ENCODE measurements at regions not wholly inside any gene's neighbourhood (a gene's known extent, or its start where the extent isn't known, plus 50 kb on each side); places are given as distances from the start of the nearest gene placed in this dataset.

DNA sequence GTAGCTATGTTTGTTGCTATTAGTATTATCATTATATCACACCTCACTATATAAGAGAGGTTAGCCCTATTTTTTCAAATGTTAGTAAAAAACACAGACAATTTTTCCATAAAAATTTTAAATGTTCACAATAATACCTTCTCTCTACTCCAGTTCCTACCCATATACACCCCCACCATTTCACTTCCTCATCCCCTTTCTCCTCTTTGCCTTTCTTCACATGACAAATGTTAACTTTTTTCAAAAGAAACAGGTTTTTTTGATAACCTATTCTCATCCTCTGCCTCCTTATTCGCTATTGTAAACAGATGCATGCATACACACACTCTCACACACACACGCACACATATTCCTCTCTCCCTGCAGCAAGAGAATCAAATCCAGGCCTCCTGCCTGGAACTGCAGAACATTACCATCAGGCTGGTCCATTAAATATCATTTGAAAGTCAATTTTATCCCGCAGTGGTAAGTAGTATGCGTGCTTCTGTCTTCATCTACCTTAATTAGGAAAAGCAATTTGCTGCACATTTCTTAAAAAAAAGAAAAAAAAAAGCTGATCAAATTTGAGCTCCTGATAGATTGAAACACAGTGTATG, 55.5 kb downstream of the MID1IP1 start:
- no peaks in the 10 kb centered on the region for H3K36me3 Mint-ChIP-seq (ENCODE audit: low read depth)
- H3K27me3 Mint-ChIP-seq: peaks cover 17% of the 10 kb centered on the region
- H3K27ac Mint-ChIP-seq: no peak overlapping the region
- no peak for DNase-seq
- no peak overlapping the region for H3K4me3 Mint-ChIP-seq
- no peaks in the 10 kb centered on the region for H3K9me3 Mint-ChIP-seq
- peaks cover 5% of the 10 kb centered on the region for H3K4me1 Mint-ChIP-seq (ENCODE audit: low read depth)

- H3K27me3 Mint-ChIP-seq: peaks cover 17% of the 10 kb centered on the region
- H3K9me3 Mint-ChIP-seq: no peaks in the 10 kb centered on the region
- H3K36me3 Mint-ChIP-seq (ENCODE audit: low read depth): no peaks in the 10 kb centered on the region
- H3K27ac Mint-ChIP-seq: no peak overlapping the region
- H3K4me1 Mint-ChIP-seq (ENCODE audit: low read depth): peaks cover 5% of the 10 kb centered on the region
- no peak overlapping the region for H3K4me3 Mint-ChIP-seq
- no peak for DNase-seq
Observed at GRCh38 chrX:38857736-38858523, 56.7 kb downstream of the MID1IP1 start.

- DNase-seq: no peak
- peaks cover 5% of the 10 kb centered on the region for H3K4me1 Mint-ChIP-seq (ENCODE audit: low read depth)
Observed at GRCh38 chrX:38859602-38860001, 58.3 kb downstream of the MID1IP1 start.

DNA sequence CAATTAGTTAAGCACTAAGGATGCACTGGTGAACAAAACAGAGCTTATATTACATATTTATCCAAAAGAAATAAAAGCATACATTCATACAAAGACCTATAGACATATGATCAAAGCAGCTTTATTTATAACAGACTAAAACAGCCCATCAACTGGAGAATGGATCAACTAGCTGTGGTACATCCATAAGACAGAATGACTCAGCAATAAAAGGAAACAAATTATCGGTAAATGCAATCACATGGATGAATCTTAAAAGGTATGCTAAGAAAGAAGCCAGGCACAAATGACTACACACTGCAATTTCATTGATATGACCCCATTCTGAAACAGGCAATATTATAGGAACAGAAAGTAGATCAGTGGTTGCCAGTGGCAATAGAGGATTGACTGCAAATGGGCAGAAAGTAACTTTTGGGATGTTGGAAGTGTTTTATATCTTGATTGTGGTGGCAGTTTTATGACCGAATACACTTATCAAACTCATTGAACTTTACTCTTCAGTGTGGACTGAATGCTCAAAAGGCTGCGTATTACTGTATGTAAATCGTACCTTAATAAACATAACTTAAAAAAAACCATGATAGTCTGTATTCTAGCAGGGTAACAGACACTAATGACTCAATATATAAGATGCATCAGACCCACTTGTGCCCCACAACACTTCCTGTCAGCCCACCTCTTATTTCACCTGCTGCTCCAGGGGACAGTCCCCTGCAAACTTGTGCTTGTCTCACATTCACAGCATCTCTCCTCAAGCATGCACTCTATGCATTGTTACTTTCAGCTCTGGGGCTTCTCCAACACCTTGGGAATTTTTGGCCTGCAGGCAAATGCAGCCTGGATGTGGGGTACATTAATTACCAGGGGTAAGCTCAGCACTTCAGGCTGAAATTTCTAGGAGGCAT, 59.1 kb downstream of the MID1IP1 start:
- Mint-ChIP-seq H3K27me3 (peaks cover 13% of the 10 kb centered on the region), H3K4me3 (no peak overlapping the region), H3K4me1 (ENCODE audit: low read depth) (peaks cover 5% of the 10 kb centered on the region), H3K36me3 (ENCODE audit: low read depth) (no peaks in the 10 kb centered on the region), H3K27ac (no peak overlapping the region), H3K9me3 (no peaks in the 10 kb centered on the region)
- peak; percentile 33 for DNase-seq

More at GRCh38 chrX:38859602-38860001, 58.3 kb downstream of the MID1IP1 start:
- Mint-ChIP-seq H3K27ac (no peak overlapping the region), H3K9me3 (no peaks in the 10 kb centered on the region), H3K4me3 (no peak overlapping the region), H3K27me3 (peaks cover 13% of the 10 kb centered on the region), H3K36me3 (ENCODE audit: low read depth) (no peaks in the 10 kb centered on the region)

DNA sequence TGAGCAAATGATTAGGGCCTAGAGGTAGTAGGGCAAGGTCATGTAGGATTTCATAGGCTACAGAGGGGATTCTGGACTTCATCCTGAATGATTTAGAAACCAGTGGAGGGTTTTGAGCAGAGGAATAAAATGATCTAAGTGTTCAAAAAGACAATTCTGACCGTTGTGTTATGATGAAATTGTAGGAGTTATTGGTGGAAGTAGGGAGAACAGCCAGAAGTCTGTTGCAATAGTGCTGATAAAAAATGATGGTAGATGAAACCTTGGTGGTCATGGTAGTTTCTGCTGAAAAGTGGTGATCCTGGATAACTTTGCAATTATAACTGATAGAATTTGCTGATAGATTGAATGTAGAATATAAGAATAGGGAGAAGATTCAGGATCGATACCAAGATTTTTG, 60.2 kb downstream of the MID1IP1 start:
- Mint-ChIP-seq H3K4me1 (ENCODE audit: low read depth) (peaks cover 5% of the 10 kb centered on the region), H3K9me3 (no peaks in the 10 kb centered on the region), H3K4me3 (no peak overlapping the region), H3K27ac (no peak overlapping the region), H3K36me3 (ENCODE audit: low read depth) (no peaks in the 10 kb centered on the region), H3K27me3 (peaks cover 17% of the 10 kb centered on the region)
- no peak for DNase-seq

GRCh38 chrX:38862100-38862499, 60.8 kb downstream of the MID1IP1 start:
- Mint-ChIP-seq H3K27ac (no peak overlapping the region), H3K9me3 (no peaks in the 10 kb centered on the region), H3K4me1 (ENCODE audit: low read depth) (peaks cover 1% of the 10 kb centered on the region), H3K4me3 (no peak overlapping the region), H3K27me3 (peaks cover 16% of the 10 kb centered on the region), H3K36me3 (ENCODE audit: low read depth) (no peaks in the 10 kb centered on the region)
- DNase-seq: no peak

DNA sequence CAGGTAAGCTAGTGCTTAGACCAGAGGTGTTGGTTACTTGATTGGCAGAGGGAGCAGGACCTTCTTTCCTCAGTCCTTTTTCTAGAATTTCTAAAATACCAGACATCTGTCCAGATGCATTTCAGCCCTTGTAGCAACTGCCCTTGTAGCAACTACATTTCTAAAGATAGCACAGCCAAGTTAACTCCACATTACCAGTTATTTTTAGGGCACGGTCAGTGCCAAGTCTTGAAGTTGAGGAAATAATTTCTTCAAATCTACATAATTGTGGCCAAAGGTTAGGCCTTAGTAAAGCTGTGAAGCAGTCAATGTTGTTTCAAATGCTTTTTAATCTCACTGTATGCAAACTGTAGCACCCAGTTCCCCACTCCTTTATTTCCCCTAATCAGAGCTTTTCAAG, 62.9 kb downstream of the MID1IP1 start:
- Mint-ChIP-seq H3K9me3 (no peaks in the 10 kb centered on the region), H3K27ac (no peak overlapping the region), H3K27me3 (peaks cover 6% of the 10 kb centered on the region), H3K4me1 (ENCODE audit: low read depth) (no peaks in the 10 kb centered on the region), H3K36me3 (ENCODE audit: low read depth) (no peaks in the 10 kb centered on the region), H3K4me3 (no peak overlapping the region)
- no peak for DNase-seq

GRCh38 chrX:38868321-38868720, 67.1 kb downstream of the MID1IP1 start:
- no peak for DNase-seq
- H3K9me3 Mint-ChIP-seq: no peaks in the 10 kb centered on the region
- H3K4me3 Mint-ChIP-seq: no peak overlapping the region
- H3K27me3 Mint-ChIP-seq: peaks cover 25% of the 10 kb centered on the region
- H3K27ac Mint-ChIP-seq: no peak overlapping the region
- no peaks in the 10 kb centered on the region for H3K36me3 Mint-ChIP-seq (ENCODE audit: low read depth)
- no peaks in the 10 kb centered on the region for H3K4me1 Mint-ChIP-seq (ENCODE audit: low read depth)

GRCh38 chrX:38868941-38869401, 67.7 kb downstream of the MID1IP1 start:
- Mint-ChIP-seq H3K9me3 (no peaks in the 10 kb centered on the region), H3K4me3 (no peak overlapping the region), H3K27ac (no peak overlapping the region), H3K4me1 (ENCODE audit: low read depth) (no peaks in the 10 kb centered on the region), H3K36me3 (ENCODE audit: low read depth) (no peaks in the 10 kb centered on the region), H3K27me3 (peaks cover 25% of the 10 kb centered on the region)
- DNase-seq: no peak

DNA sequence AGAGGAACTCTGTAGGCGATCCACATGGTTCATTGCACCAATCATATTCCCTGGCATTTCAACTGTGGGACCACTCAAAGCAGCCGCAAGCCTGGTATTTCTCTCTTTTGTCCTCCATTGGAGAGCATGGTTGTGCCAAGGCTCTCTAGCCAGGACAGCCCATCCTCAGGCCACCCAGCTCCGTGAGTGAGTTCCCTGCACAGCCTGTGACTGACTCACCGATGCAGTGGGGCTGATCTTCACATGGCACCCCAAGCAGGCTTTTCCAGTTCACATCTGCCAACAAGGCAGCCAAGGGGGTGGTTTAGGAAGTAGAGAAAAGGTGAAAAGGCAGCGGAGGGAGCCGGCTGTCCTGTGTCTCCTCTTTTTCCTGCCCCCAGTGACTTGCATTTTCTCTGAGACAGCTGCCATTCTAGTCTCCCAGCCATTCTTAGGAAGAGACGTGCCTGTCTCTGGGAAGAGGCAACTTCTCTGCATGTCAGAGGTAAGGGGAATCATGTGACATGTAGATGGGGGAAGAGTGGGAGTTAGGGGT, 69.2 kb downstream of the MID1IP1 start:
- Mint-ChIP-seq H3K4me3 (no peak overlapping the region), H3K4me1 (ENCODE audit: low read depth) (no peaks in the 10 kb centered on the region), H3K36me3 (ENCODE audit: low read depth) (no peaks in the 10 kb centered on the region), H3K27me3 (peaks cover 28% of the 10 kb centered on the region), H3K27ac (no peak overlapping the region), H3K9me3 (no peaks in the 10 kb centered on the region)
- no peak for DNase-seq

DNA sequence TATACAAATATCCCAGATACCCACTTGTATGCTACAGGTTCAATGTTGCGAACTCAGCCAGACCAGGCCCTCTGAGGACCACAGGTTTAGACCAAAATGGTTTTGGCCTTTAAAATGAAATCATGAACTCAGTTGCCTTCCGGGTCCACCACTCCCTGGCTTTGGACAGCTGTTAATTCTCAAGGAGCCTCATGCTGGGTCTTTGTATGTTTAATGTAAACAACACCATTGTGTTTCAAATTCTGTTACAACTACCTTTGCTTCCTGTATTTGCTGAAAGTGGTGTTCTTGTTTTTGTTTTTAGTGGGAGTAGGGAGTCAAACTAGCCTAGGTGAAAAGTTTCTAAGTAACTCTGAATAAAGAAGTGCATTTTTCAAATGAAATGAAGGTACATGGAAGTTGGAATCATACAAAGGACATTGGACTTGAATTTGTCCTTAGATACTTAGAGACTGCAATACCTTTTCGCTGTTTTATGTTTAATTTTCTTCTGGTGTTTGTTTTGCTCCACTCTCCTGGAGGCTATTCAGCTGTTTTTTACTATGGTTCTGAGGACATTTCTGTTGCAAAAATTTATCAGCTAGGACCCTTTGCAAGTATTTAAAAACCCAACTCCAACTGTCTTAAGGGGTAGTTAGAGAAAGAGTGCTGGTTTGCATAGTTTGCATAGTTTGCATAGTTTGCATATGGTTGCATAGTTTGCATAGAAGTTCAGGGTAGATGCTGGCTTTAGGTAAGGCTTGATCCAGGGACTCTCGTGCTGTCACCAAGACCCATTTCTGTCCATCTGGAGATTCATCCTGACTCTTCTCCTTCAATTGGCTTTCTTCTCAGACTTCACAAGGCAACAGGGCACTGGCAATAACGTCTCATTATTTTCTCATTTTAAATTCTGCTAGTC, 70.1 kb downstream of the MID1IP1 start:
- no peaks in the 10 kb centered on the region for H3K36me3 Mint-ChIP-seq (ENCODE audit: low read depth)
- H3K27ac Mint-ChIP-seq: no peak overlapping the region
- no peaks in the 10 kb centered on the region for H3K9me3 Mint-ChIP-seq
- no peak for DNase-seq
- H3K4me1 Mint-ChIP-seq (ENCODE audit: low read depth): no peaks in the 10 kb centered on the region
- no peak overlapping the region for H3K4me3 Mint-ChIP-seq
- peaks cover 28% of the 10 kb centered on the region for H3K27me3 Mint-ChIP-seq

GRCh38 chrX:38877366-38877765, 76.1 kb downstream of the MID1IP1 start:
- Mint-ChIP-seq H3K36me3 (ENCODE audit: low read depth) (no peaks in the 10 kb centered on the region), H3K27ac (no peak overlapping the region), H3K4me3 (no peak overlapping the region), H3K27me3 (peaks cover 39% of the 10 kb centered on the region), H3K9me3 (no peaks in the 10 kb centered on the region), H3K4me1 (ENCODE audit: low read depth) (peaks cover 18% of the 10 kb centered on the region)
- DNase-seq: no peak

- no peaks in the 10 kb centered on the region for H3K9me3 Mint-ChIP-seq
- H3K27me3 Mint-ChIP-seq: peaks cover 39% of the 10 kb centered on the region
- H3K4me1 Mint-ChIP-seq (ENCODE audit: low read depth): peaks cover 18% of the 10 kb centered on the region
- H3K27ac Mint-ChIP-seq: no peak overlapping the region
- DNase-seq: no peak
- H3K36me3 Mint-ChIP-seq (ENCODE audit: low read depth): no peaks in the 10 kb centered on the region
- H3K4me3 Mint-ChIP-seq: no peak overlapping the region
Observed at GRCh38 chrX:38878641-38879340, 77.5 kb downstream of the MID1IP1 start.
